ENCODE measurements at regions not wholly inside any gene's neighbourhood (a gene's known extent, or its start where the extent isn't known, plus 50 kb on each side); places are given as distances from the start of the nearest gene placed in this dataset.

- no peak for TF ChIP-seq CTCF (IDR thresholded peaks at IDR 0.05)
- TF ChIP-seq POLR2A (IDR thresholded peaks at IDR 0.05), result no peak
- no peak for TF ChIP-seq EP300 (IDR thresholded peaks at IDR 0.05)
Measured at GRCh38 chr5:96548905-96549304, 113.3 kb upstream of the CAST start.

All from tibial nerve (tissue), 4 donors.